Neural cell (in vitro differentiated cells): ENCODE measurements at regions not wholly inside any gene's neighbourhood (a gene's known extent, or its start where the extent isn't known, plus 50 kb on each side); places are given as distances from the start of the nearest gene placed in this dataset.

Experiments used
- H2AFZ ChIP-seq: fragments of 200-600, 300-800 bp; sonication (generic), shearing (Covaris generic); 2 replicates; pipeline ENCODE4 v1.6.0; 2014; ENCODE audit warnings: low read depth, mild to moderate bottlenecking, antibody characterized with exemption, low read length, moderate library complexity
- H3F3A ChIP-seq: fragments of 200-600 bp; shearing (Covaris generic); 2 replicates; pipeline ENCODE4 v1.6.1; 2016; ENCODE audit warnings: mild to moderate bottlenecking, moderate library complexity, mixed read lengths, antibody characterized with exemption, low read length; ENCODE audit not compliant: insufficient read depth, poor library complexity, severe bottlenecking
- H3K27ac ChIP-seq: fragments of 200-600, 300-800 bp; sonication (generic), shearing (Covaris generic); 2 replicates; pipeline ENCODE4 v1.5.1; 2014; ENCODE audit warnings: mild to moderate bottlenecking, low read length, moderate library complexity
- H3K27me3 ChIP-seq: fragments of 300-800, 200-600 bp; sonication (generic), shearing (Covaris generic); 2 replicates; pipeline ENCODE4 v1.6.0; 2014; ENCODE audit warnings: mild to moderate bottlenecking, low read depth, low read length, moderate library complexity; ENCODE audit not compliant: insufficient read depth
- H3K36me3 ChIP-seq: fragments of 300-800, 200-600 bp; sonication (generic), shearing (Covaris generic); 2 replicates; pipeline ENCODE4 v1.5.1; 2014; ENCODE audit warnings: mild to moderate bottlenecking, antibody characterized with exemption, low read length, moderate library complexity; ENCODE audit not compliant: insufficient read depth
- H3K4me2 ChIP-seq: fragments of 300-800, 200-600 bp; sonication (generic), shearing (Covaris generic); 2 replicates; pipeline ENCODE4 v1.6.0; 2014; ENCODE audit warnings: mild to moderate bottlenecking, low read length
- H3K4me3 ChIP-seq: fragments of 300-800, 200-600 bp; sonication (generic), shearing (Covaris generic); 2 replicates; pipeline ENCODE4 v1.5.1; 2014; ENCODE audit warnings: mild to moderate bottlenecking, low read length, moderate library complexity
- H3K79me2 ChIP-seq: fragments of 200-600 bp; shearing (Covaris generic); replicated peaks from 2 replicates; pipeline ENCODE4 v1.6.0; 2014; ENCODE audit warnings: mild to moderate bottlenecking, low read length, moderate library complexity; ENCODE audit not compliant: insufficient read depth
- H3K9ac ChIP-seq: fragments of 300-800, 200-600 bp; sonication (generic), shearing (Covaris generic); 2 replicates; pipeline ENCODE4 v1.6.1; 2016; ENCODE audit warnings: mild to moderate bottlenecking, low read length, mixed read lengths
- H3K9me2 ChIP-seq: fragments of 200-600 bp; shearing (Covaris generic); 2 replicates; pipeline ENCODE4 v1.6.1; 2016; ENCODE audit warnings: mild to moderate bottlenecking, low read length, mixed read lengths; ENCODE audit not compliant: insufficient read depth
- H3K9me3 ChIP-seq: fragments of 200-600, 300-800 bp; sonication (generic), shearing (Covaris generic); 2 replicates; pipeline ENCODE4 v1.6.1; 2016; ENCODE audit warnings: mild to moderate bottlenecking, mixed run types, low read length, moderate library complexity, mixed read lengths
- H4K20me1 ChIP-seq: fragments of 200-600 bp; shearing (Covaris generic); 2 replicates; pipeline ENCODE4 v1.6.1; 2016; ENCODE audit warnings: mild to moderate bottlenecking, mixed run types; ENCODE audit not compliant: insufficient read depth
- EP300 ChIP-seq: fragments of 450-650 bp; conservative IDR thresholded peaks from 2 replicates; pipeline ENCODE4 v1.6.1; 2014; ENCODE audit warnings: antibody characterized with exemption, mild to moderate bottlenecking, moderate library complexity; ENCODE audit not compliant: poor library complexity, severe bottlenecking
- EZH2 ChIP-seq: fragments of 200-600, 300-800 bp; shearing (Covaris generic), sonication (generic); IDR thresholded peaks from 2 replicates; pipeline ENCODE4 v1.6.1; 2014; ENCODE audit warnings: antibody characterized with exemption, low read length, borderline replicate concordance, mild to moderate bottlenecking; ENCODE audit not compliant: insufficient read depth, poor library complexity, severe bottlenecking
- MXI1 ChIP-seq: fragments of 450-650 bp; conservative IDR thresholded peaks from 2 replicates; pipeline ENCODE4 v1.6.1; 2014; ENCODE audit warnings: antibody characterized with exemption, mild to moderate bottlenecking; ENCODE audit not compliant: poor library complexity, severe bottlenecking
- POLR2AphosphoS5 ChIP-seq: IDR thresholded peaks from 2 replicates; pipeline ENCODE4 v1.6.1; 2012
- RAD21 ChIP-seq: fragments of 450-650 bp; conservative IDR thresholded peaks from 2 replicates; pipeline ENCODE4 v1.6.1; 2014; ENCODE audit warnings: antibody characterized with exemption, mild to moderate bottlenecking, moderate library complexity
- SMC3 ChIP-seq: fragments of 450-650 bp; conservative IDR thresholded peaks from 2 replicates; pipeline ENCODE4 v1.6.1; 2014; ENCODE audit warnings: antibody characterized with exemption, mild to moderate bottlenecking, moderate library complexity; ENCODE audit not compliant: poor library complexity
- TAF1 ChIP-seq: IDR thresholded peaks from 2 replicates; pipeline ENCODE4 v1.6.1; 2012; ENCODE audit warnings: low read depth
- TF ChIP-seq, protein P1 (sequence below): fragments of 450-650 bp; IDR thresholded peaks from 2 replicates; pipeline ENCODE4 v1.5.1; 2014; ENCODE audit warnings: antibody characterized with exemption, mild to moderate bottlenecking, moderate library complexity; ENCODE audit not compliant: poor library complexity, severe bottlenecking
- TF ChIP-seq, protein P2 (sequence below): IDR thresholded peaks from 2 replicates; pipeline ENCODE4 v1.6.1; 2012; ENCODE audit warnings: borderline replicate concordance

DNA sequence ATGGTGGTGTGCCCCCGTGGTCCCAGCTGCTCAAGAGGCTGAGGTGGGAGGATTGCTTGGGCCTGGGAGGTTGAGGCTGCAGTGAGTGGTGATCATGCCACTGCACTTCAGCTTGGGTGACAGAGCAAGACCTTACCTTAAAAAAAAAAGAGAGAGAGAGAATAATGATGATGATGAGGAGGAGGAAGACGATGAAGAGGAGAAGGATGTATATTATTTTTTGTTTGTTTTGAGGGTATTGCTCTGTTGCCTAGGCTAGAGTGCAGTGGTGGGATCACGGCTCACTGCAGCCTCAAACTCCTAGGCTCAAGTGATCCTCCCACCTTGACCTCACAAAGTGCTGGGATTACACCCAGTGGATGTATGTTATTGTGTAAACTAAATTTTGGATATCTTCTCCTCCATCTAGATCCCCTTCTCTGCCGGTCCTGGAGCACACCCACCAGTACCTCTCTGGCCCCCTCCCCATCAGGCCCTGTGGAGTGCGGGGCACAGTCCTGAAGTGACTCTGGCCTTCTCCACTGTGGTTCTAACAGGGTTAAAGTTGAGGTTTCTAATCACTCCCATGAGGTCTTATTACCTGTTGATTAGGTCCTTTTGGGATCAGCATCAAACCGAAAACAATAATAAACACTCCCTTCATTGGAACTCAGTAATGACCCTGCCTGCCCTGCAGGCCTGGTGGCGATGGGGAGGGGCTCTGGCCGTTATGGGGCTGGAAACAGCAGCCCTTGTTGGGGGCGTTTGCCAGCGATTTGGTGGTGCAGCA, 60.5 kb upstream of the ZFHX3 start:
- TF ChIP-seq EP300 (no peak), POLR2AphosphoS5 (no peak), TAF1 (no peak), RAD21 (no peak), SMC3 (no peak), MXI1 (no peak), EZH2 (no peak)
- TF ChIP-seq, protein P1, sequence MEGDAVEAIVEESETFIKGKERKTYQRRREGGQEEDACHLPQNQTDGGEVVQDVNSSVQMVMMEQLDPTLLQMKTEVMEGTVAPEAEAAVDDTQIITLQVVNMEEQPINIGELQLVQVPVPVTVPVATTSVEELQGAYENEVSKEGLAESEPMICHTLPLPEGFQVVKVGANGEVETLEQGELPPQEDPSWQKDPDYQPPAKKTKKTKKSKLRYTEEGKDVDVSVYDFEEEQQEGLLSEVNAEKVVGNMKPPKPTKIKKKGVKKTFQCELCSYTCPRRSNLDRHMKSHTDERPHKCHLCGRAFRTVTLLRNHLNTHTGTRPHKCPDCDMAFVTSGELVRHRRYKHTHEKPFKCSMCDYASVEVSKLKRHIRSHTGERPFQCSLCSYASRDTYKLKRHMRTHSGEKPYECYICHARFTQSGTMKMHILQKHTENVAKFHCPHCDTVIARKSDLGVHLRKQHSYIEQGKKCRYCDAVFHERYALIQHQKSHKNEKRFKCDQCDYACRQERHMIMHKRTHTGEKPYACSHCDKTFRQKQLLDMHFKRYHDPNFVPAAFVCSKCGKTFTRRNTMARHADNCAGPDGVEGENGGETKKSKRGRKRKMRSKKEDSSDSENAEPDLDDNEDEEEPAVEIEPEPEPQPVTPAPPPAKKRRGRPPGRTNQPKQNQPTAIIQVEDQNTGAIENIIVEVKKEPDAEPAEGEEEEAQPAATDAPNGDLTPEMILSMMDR = no peak
- TF ChIP-seq, protein P2, sequence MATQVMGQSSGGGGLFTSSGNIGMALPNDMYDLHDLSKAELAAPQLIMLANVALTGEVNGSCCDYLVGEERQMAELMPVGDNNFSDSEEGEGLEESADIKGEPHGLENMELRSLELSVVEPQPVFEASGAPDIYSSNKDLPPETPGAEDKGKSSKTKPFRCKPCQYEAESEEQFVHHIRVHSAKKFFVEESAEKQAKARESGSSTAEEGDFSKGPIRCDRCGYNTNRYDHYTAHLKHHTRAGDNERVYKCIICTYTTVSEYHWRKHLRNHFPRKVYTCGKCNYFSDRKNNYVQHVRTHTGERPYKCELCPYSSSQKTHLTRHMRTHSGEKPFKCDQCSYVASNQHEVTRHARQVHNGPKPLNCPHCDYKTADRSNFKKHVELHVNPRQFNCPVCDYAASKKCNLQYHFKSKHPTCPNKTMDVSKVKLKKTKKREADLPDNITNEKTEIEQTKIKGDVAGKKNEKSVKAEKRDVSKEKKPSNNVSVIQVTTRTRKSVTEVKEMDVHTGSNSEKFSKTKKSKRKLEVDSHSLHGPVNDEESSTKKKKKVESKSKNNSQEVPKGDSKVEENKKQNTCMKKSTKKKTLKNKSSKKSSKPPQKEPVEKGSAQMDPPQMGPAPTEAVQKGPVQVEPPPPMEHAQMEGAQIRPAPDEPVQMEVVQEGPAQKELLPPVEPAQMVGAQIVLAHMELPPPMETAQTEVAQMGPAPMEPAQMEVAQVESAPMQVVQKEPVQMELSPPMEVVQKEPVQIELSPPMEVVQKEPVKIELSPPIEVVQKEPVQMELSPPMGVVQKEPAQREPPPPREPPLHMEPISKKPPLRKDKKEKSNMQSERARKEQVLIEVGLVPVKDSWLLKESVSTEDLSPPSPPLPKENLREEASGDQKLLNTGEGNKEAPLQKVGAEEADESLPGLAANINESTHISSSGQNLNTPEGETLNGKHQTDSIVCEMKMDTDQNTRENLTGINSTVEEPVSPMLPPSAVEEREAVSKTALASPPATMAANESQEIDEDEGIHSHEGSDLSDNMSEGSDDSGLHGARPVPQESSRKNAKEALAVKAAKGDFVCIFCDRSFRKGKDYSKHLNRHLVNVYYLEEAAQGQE = no peak
- H3K9ac ChIP-seq = no peak overlapping the region
- no peak overlapping the region for H3K4me2 ChIP-seq
- H2AFZ ChIP-seq = no peak overlapping the region
- H4K20me1 ChIP-seq = no peaks in the 10 kb centered on the region
- H3K79me2 ChIP-seq = no peaks in the 10 kb centered on the region
- no peaks in the 10 kb centered on the region for H3F3A ChIP-seq
- H3K9me3 ChIP-seq = no peaks in the 10 kb centered on the region
- no peak overlapping the region for H3K4me3 ChIP-seq
- no peak overlapping the region for H3K27ac ChIP-seq
- H3K27me3 ChIP-seq = no peaks in the 10 kb centered on the region
- no peaks in the 10 kb centered on the region for H3K9me2 ChIP-seq
- H3K36me3 ChIP-seq = no peaks in the 10 kb centered on the region

DNA sequence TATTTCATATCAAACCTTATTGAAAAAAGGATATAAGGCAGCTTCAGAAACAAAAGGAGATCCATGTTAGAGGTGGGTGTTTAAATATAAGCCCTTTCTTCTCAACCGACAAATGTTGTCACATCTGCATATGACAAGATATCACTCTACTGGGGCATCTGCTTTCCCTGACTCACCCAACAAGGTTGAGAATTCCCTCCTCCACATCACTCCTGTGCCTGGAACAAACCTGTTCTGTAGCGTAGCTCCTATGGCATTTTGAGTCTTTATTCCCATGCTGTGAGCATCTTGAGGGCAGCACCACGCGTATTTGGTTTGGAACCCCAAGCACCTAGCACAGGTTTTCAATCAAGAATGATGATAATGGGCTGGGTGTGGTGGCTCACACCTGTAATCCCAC, 59.4 kb upstream of the ZFHX3 start:
- no peaks in the 10 kb centered on the region for H3K36me3 ChIP-seq
- no peaks in the 10 kb centered on the region for H3K27me3 ChIP-seq
- TF ChIP-seq RAD21 = no peak
- no peak for TF ChIP-seq TAF1
- TF ChIP-seq MXI1 = no peak
- no peak for TF ChIP-seq SMC3
- TF ChIP-seq, protein P2 = no peak
- TF ChIP-seq, protein P1 = no peak
- no peak for TF ChIP-seq POLR2AphosphoS5
- TF ChIP-seq EP300 = no peak
- TF ChIP-seq EZH2 = no peak
- H3K9me3 ChIP-seq = no peaks in the 10 kb centered on the region
- no peak overlapping the region for H2AFZ ChIP-seq
- H3K9me2 ChIP-seq = no peaks in the 10 kb centered on the region
- H3F3A ChIP-seq = no peaks in the 10 kb centered on the region
- H3K27ac ChIP-seq = no peak overlapping the region
- no peak overlapping the region for H3K9ac ChIP-seq
- no peaks in the 10 kb centered on the region for H3K79me2 ChIP-seq
- no peaks in the 10 kb centered on the region for H4K20me1 ChIP-seq
- H3K4me3 ChIP-seq = no peak overlapping the region
- no peak overlapping the region for H3K4me2 ChIP-seq
